ENCODE measurements at regions not wholly inside any gene's neighbourhood (a gene's known extent, or its start where the extent isn't known, plus 50 kb on each side); places are given as distances from the start of the nearest gene placed in this dataset.
"Not testable (repeated sequence)": the region's sequence is repeated elsewhere in the genome, so short reads cannot be mapped to it uniquely, and the experiment has no call there.

GRCh38 chr5:9765419-9766140 lies 135.4 kb upstream of the TAS2R1 start:
- Histone ChIP-seq H3K36me3 (ENCODE audit: control insufficient read depth in 4 of 4, insufficient read depth in 4 of 4, low read length in 4 of 4) (no peaks in the 10 kb centered on the region), H3K9me3 (ENCODE audit: control insufficient read depth in 4 of 4, insufficient read depth in 3 of 4, low read length in 3 of 4) (no peaks in the 10 kb centered on the region), H3K9ac (ENCODE audit: insufficient read depth in 1 of 2, low read length in 2 of 2) (no peak overlapping the region), H3K4me1 (ENCODE audit: control insufficient read depth in 5 of 5, insufficient read depth in 5 of 5, low read length in 5 of 5) (no peaks in the 10 kb centered on the region), H3K27ac (ENCODE audit: low read depth in 1 of 2, low read length in 1 of 2) (no peak overlapping the region), H3K4me3 (no peak overlapping the region), H3K27me3 (ENCODE audit: control insufficient read depth in 3 of 3, insufficient read depth in 3 of 3, low read length in 2 of 3) (no peaks in the 10 kb centered on the region)
- no peak for ATAC-seq (ENCODE audit: insufficient read depth, low FRiP score)
- DNase-seq, result no peak
- no peak for TF ChIP-seq CTCF (IDR thresholded peaks at IDR 0.05; ENCODE audit: control extremely low read depth, extremely low read depth)
- 59 to 70% methylated on average over 4 of the region's 4 CpGs for WGBS, 2 donors

- Histone ChIP-seq H3K4me3 (no peak overlapping the region), H3K4me1 (ENCODE audit: control insufficient read depth in 5 of 5, insufficient read depth in 5 of 5, low read length in 5 of 5) (no peaks in the 10 kb centered on the region), H3K9me3 (ENCODE audit: control insufficient read depth in 4 of 4, insufficient read depth in 3 of 4, low read length in 3 of 4) (no peaks in the 10 kb centered on the region), H3K9ac (ENCODE audit: insufficient read depth in 1 of 2, low read length in 2 of 2) (no peak overlapping the region), H3K36me3 (ENCODE audit: control insufficient read depth in 4 of 4, insufficient read depth in 4 of 4, low read length in 4 of 4) (no peaks in the 10 kb centered on the region), H3K27me3 (ENCODE audit: control insufficient read depth in 3 of 3, insufficient read depth in 3 of 3, low read length in 2 of 3) (no peaks in the 10 kb centered on the region), H3K27ac (ENCODE audit: low read depth in 1 of 2, low read length in 1 of 2) (no peak overlapping the region)
- DNase-seq, result no peak
- TF ChIP-seq CTCF (IDR thresholded peaks at IDR 0.05; ENCODE audit: control extremely low read depth, extremely low read depth), result no peak
- 59 to 63% methylated on average over 4 of the region's 4 CpGs for WGBS, 2 donors
- ATAC-seq (ENCODE audit: insufficient read depth, low FRiP score), result no peak
Observed at GRCh38 chr5:9761706-9762105, 131.6 kb upstream of the TAS2R1 start.

GRCh38 chr5:9752670-9753069 lies 122.5 kb upstream of the TAS2R1 start:
- WGBS, 2 donors, result 69 to 94% methylated on average over 3 to 4 of the region's 5 CpGs
- not testable (repeated sequence) for H3K9ac ChIP-seq (ENCODE audit: insufficient read depth in 1 of 2, low read length in 2 of 2); H3K4me1 ChIP-seq (ENCODE audit: control insufficient read depth in 5 of 5, insufficient read depth in 5 of 5, low read length in 5 of 5); ATAC-seq (ENCODE audit: insufficient read depth, low FRiP score); H3K4me3 ChIP-seq; H3K27ac ChIP-seq (ENCODE audit: low read depth in 1 of 2, low read length in 1 of 2); H3K9me3 ChIP-seq (ENCODE audit: control insufficient read depth in 4 of 4, insufficient read depth in 3 of 4, low read length in 3 of 4); H3K27me3 ChIP-seq (ENCODE audit: control insufficient read depth in 3 of 3, insufficient read depth in 3 of 3, low read length in 2 of 3); H3K36me3 ChIP-seq (ENCODE audit: control insufficient read depth in 4 of 4, insufficient read depth in 4 of 4, low read length in 4 of 4); DNase-seq

- ATAC-seq (ENCODE audit: insufficient read depth, low FRiP score) (no peak), DNase-seq (no peak)
- H3K36me3 ChIP-seq (ENCODE audit: control insufficient read depth in 4 of 4, insufficient read depth in 4 of 4, low read length in 4 of 4), result no peaks in the 10 kb centered on the region
- H3K4me1 ChIP-seq (ENCODE audit: control insufficient read depth in 5 of 5, insufficient read depth in 5 of 5, low read length in 5 of 5), result no peaks in the 10 kb centered on the region
- H3K27me3 ChIP-seq (ENCODE audit: control insufficient read depth in 3 of 3, insufficient read depth in 3 of 3, low read length in 2 of 3), result no peaks in the 10 kb centered on the region
- no peak for TF ChIP-seq CTCF (IDR thresholded peaks at IDR 0.05; ENCODE audit: control extremely low read depth, extremely low read depth)
- WGBS, 2 donors, result 81 to 89% methylated on average over 3 of the region's 3 CpGs
- H3K9me3 ChIP-seq (ENCODE audit: control insufficient read depth in 4 of 4, insufficient read depth in 3 of 4, low read length in 3 of 4), result peaks cover 0 to 1% (median 0%) of the 10 kb centered on the region in 4 donors
- H3K4me3 ChIP-seq, result no peak overlapping the region
- H3K27ac ChIP-seq (ENCODE audit: low read depth in 1 of 2, low read length in 1 of 2), result no peak overlapping the region
- H3K9ac ChIP-seq (ENCODE audit: insufficient read depth in 1 of 2, low read length in 2 of 2), result no peak overlapping the region
Observed at GRCh38 chr5:9743507-9743906, 113.4 kb upstream of the TAS2R1 start.
